ENCODE measurements at regions not wholly inside any gene's neighbourhood (a gene's known extent, or its start where the extent isn't known, plus 50 kb on each side); places are given as distances from the start of the nearest gene placed in this dataset.

- TF ChIP-seq REST (IDR thresholded peaks at IDR 0.05; ENCODE audit: low read depth, low read length), result no peak
These were observed 609.5 kb upstream of the PRKX start (continued) for GRCh38 chrX:4322916-4323315.

GRCh38 chrX:4320436-4320947 is 607.0 kb upstream of the PRKX start:
- no peak for DNase-seq
- CTCF ChIA-PET, result no interaction called here
- H3K9me3 ChIP-seq, result no peaks in the 10 kb centered on the region
- no peak overlapping the region for H3K9ac ChIP-seq
- H3K4me2 ChIP-seq, result no peak overlapping the region
- TF ChIP-seq RCOR1 (IDR thresholded peaks at IDR 0.05; ENCODE audit: low read length) (no peak), CHD2 (IDR thresholded peaks at IDR 0.05; ENCODE audit: low read length, partially characterized antibody) (no peak), FOXM1 (IDR thresholded peaks at IDR 0.05; ENCODE audit: low read depth) (no peak), REST (IDR thresholded peaks at IDR 0.05; ENCODE audit: low read depth, low read length) (no peak), PBX3 (IDR thresholded peaks at IDR 0.05) (no peak), NRF1 (IDR thresholded peaks at IDR 0.05; ENCODE audit: low read depth, low read length) (no peak), TEAD4 (IDR thresholded peaks at IDR 0.05; ENCODE audit: borderline replicate concordance, insufficient read depth) (no peak), TCF12 (IDR thresholded peaks at IDR 0.05) (no peak), GABPA (IDR thresholded peaks at IDR 0.05; ENCODE audit: low read depth) (no peak), MXI1 (IDR thresholded peaks at IDR 0.05; ENCODE audit: low read depth, low read length) (no peak), FOSL2 (IDR thresholded peaks at IDR 0.05; ENCODE audit: borderline replicate concordance, low read depth) (no peak), TAF1 (IDR thresholded peaks at IDR 0.05; ENCODE audit: borderline replicate concordance, low read depth, low read length) (no peak), ELF1 (IDR thresholded peaks at IDR 0.05) (no peak), SIN3A (IDR thresholded peaks at IDR 0.05; ENCODE audit: borderline replicate concordance, low read depth, low read length) (no peak), JUND (IDR thresholded peaks at IDR 0.05) (no peak)
- H3K9me2 ChIP-seq, result no peaks in the 10 kb centered on the region
- POLR2A ChIA-PET, result no interaction called here
- H3K27ac ChIP-seq (ENCODE audit: low read depth in 2 of 2, low read length in 1 of 2), result no peak overlapping the region
- H3F3A ChIP-seq (replicated peaks; ENCODE audit: insufficient read depth), result no peaks in the 10 kb centered on the region
- no peaks in the 10 kb centered on the region for H3K4me1 ChIP-seq (ENCODE audit: control insufficient read depth in 1 of 2, insufficient read depth in 2 of 2, low read depth in 1 of 2, low read length in 1 of 2)
- H4K20me1 ChIP-seq (ENCODE audit: insufficient read depth), result no peaks in the 10 kb centered on the region
- H3K36me3 ChIP-seq (replicated peaks in 1 of 2; ENCODE audit: control insufficient read depth in 1 of 2, insufficient read depth in 2 of 2, low read length in 1 of 2), result no peaks in the 10 kb centered on the region
- under 1% methylated on average over 9 of the region's 9 CpGs for WGBS (ENCODE audit: low lambda C conversion rate)
- no peaks in the 10 kb centered on the region for H3K79me2 ChIP-seq (ENCODE audit: insufficient read depth)
- no peak overlapping the region for H2AFZ ChIP-seq (ENCODE audit: low read depth)
- H3K27me3 ChIP-seq (ENCODE audit: insufficient read depth), result no peaks in the 10 kb centered on the region
- H3K4me3 ChIP-seq (ENCODE audit: low read depth in 2 of 2, low read length in 1 of 2), result no peak overlapping the region

All from SK-N-SH (cell line).